HEK293 (cell line): ENCODE measurements at regions not wholly inside any gene's neighbourhood (a gene's known extent, or its start where the extent isn't known, plus 50 kb on each side); places are given as distances from the start of the nearest gene placed in this dataset.

Source experiments
- CTCF ChIA-PET: fragments of 350-600 bp; formaldehyde crosslinking; extraction: SDS; loops from one replicate; lab custom pipeline; 2021; ENCODE audit warnings: antibody characterized with exemption; lab: Yijun Ruan, JAX
- POLR2A ChIA-PET: fragments of 300-600 bp; formaldehyde crosslinking; extraction: SDS; loops from one replicate; lab custom pipeline; 2020; ENCODE audit warnings: antibody characterized with exemption, inconsistent platforms; lab: Yijun Ruan, JAX
- H3K27ac ChIP-seq: fragments of 200-500 bp; sonication (Bioruptor generic); 2 replicates; pipeline ENCODE4 v1.5.1; 2014; ENCODE audit warnings: low read depth, low read length, control low read depth, inconsistent platforms; ENCODE audit errors: extremely low read depth
- H3K36me3 ChIP-seq, 2 experiments: fragments of 200-500 bp in 1 of 2; sonication (Bioruptor generic) in 1 of 2; 1 replicate in 1 of 2; 2 replicates in 1 of 2; pipeline ENCODE4 v1.5.1; 2014 to 2017; ENCODE audit warnings: inconsistent platforms in 2 of 2, low read length in 2 of 2; ENCODE audit not compliant: control insufficient read depth in 2 of 2, insufficient read depth in 1 of 2
- H3K4me1 ChIP-seq: fragments of 200-500 bp; sonication (Bioruptor generic); 2 replicates; pipeline ENCODE4 v1.5.1; 2014; ENCODE audit warnings: mild to moderate bottlenecking, low read length, inconsistent platforms; ENCODE audit not compliant: control insufficient read depth, insufficient read depth
- H3K4me3 ChIP-seq: 2 replicates; pipeline ENCODE4 v1.5.1; 2011; ENCODE audit warnings: low read depth, mild to moderate bottlenecking, control low read depth, low read length, moderate library complexity
- H3K9me3 ChIP-seq: fragments of 200-500 bp; sonication (Bioruptor generic); 2 replicates; pipeline ENCODE4 v1.5.1; 2014; ENCODE audit warnings: low read depth, low read length, inconsistent platforms; ENCODE audit not compliant: control insufficient read depth, insufficient read depth
- AEBP2 ChIP-seq: fragments of 450-650 bp; formaldehyde crosslinking; IDR thresholded peaks from 2 replicates; pipeline ENCODE4 v1.5.1; 2016; ENCODE audit warnings: missing biosample characterization, missing genetic modification characterization, borderline replicate concordance
- FEZF1 ChIP-seq: fragments of 450-650 bp; formaldehyde crosslinking; IDR thresholded peaks from 2 replicates; pipeline ENCODE4 v1.5.1; 2016; ENCODE audit warnings: missing biosample characterization, missing genetic modification characterization
- HOXA7 ChIP-seq: sonication (generic); formaldehyde crosslinking; IDR thresholded peaks from 2 replicates; pipeline ENCODE4 v1.8.1; 2022; ENCODE audit warnings: missing genetic modification reagents, borderline replicate concordance
- ZFP37 ChIP-seq: fragments of 450-650 bp; formaldehyde crosslinking; IDR thresholded peaks from 2 replicates; pipeline ENCODE4 v1.5.1; 2016; ENCODE audit warnings: missing biosample characterization, missing genetic modification characterization
- ZNF112 ChIP-seq: fragments of 450-650 bp; formaldehyde crosslinking; IDR thresholded peaks from 2 replicates; pipeline ENCODE4 v1.5.0; 2017; ENCODE audit warnings: missing biosample characterization, missing genetic modification characterization
- ZNF140 ChIP-seq: fragments of 450-650 bp; formaldehyde crosslinking; IDR thresholded peaks from 2 replicates; pipeline ENCODE4 v1.5.1; 2016; ENCODE audit warnings: missing biosample characterization, missing genetic modification characterization
- ZNF211 ChIP-seq: fragments of 450-650 bp; formaldehyde crosslinking; IDR thresholded peaks from 2 replicates; pipeline ENCODE4 v1.5.1; 2016; ENCODE audit warnings: low read depth, missing biosample characterization, missing genetic modification characterization
- ZNF335 ChIP-seq: fragments of 450-650 bp; formaldehyde crosslinking; conservative IDR thresholded peaks from 2 replicates; pipeline ENCODE4 v1.5.1; 2016; ENCODE audit warnings: missing biosample characterization, missing genetic modification characterization
- ZNF366 ChIP-seq: fragments of 450-650 bp; formaldehyde crosslinking; conservative IDR thresholded peaks from 2 replicates; pipeline ENCODE4 v1.5.1; 2016; ENCODE audit warnings: missing biosample characterization, missing genetic modification characterization
- ZNF37A ChIP-seq: fragments of 450-650 bp; IDR thresholded peaks from 2 replicates; pipeline ENCODE4 v1.5.1; 2018; ENCODE audit warnings: missing biosample characterization, missing genetic modification characterization
- ZNF398 ChIP-seq: fragments of 450-650 bp; formaldehyde crosslinking; IDR thresholded peaks from 2 replicates; pipeline ENCODE4 v1.5.1; 2017; ENCODE audit warnings: missing biosample characterization, missing genetic modification characterization
- ZNF560 ChIP-seq: fragments of 450-650 bp; formaldehyde crosslinking; IDR thresholded peaks from 2 replicates; pipeline ENCODE4 v1.5.1; 2017; ENCODE audit warnings: missing biosample characterization, missing genetic modification characterization, borderline replicate concordance
- ZNF585B ChIP-seq: fragments of 450-650 bp; formaldehyde crosslinking; IDR thresholded peaks from 2 replicates; pipeline ENCODE4 v1.5.1; 2016; ENCODE audit warnings: missing biosample characterization, missing genetic modification characterization
- ZNF626 ChIP-seq: fragments of 450-650 bp; sonication (Bioruptor Pico); formaldehyde crosslinking; IDR thresholded peaks from 2 replicates; pipeline ENCODE4 v1.5.1; 2018; ENCODE audit warnings: missing biosample characterization, missing genetic modification characterization, inconsistent platforms
- ZNF76 ChIP-seq: fragments of 450-650 bp; formaldehyde crosslinking; IDR thresholded peaks from 2 replicates; pipeline ENCODE4; 2016; ENCODE audit warnings: low read depth, missing biosample characterization, missing genetic modification characterization, borderline replicate concordance
- ZSCAN30 ChIP-seq: fragments of 450-650 bp; IDR thresholded peaks from 2 replicates; pipeline ENCODE4 v1.5.1; 2018; ENCODE audit warnings: missing biosample characterization, mild to moderate bottlenecking, missing genetic modification characterization, moderate library complexity
- TF ChIP-seq, protein P1 (sequence below): fragments of 450-650 bp; formaldehyde crosslinking; IDR thresholded peaks from 2 replicates; pipeline ENCODE4 v1.5.1; 2017; ENCODE audit warnings: missing biosample characterization, missing genetic modification characterization
- TF ChIP-seq, protein P2 (sequence below): fragments of 450-650 bp; formaldehyde crosslinking; IDR thresholded peaks from 2 replicates; pipeline ENCODE4 v1.5.1; 2017; ENCODE audit warnings: missing biosample characterization, missing genetic modification characterization
- TF ChIP-seq, protein P3 (sequence below): fragments of 450-650 bp; formaldehyde crosslinking; IDR thresholded peaks from 2 replicates; pipeline ENCODE4 v1.5.1; 2016; ENCODE audit warnings: missing biosample characterization, missing genetic modification characterization

- ChIA-PET CTCF (no interaction called here), POLR2A (no interaction called here)
- Histone ChIP-seq H3K4me1 (peaks cover 3% of the 10 kb centered on the region; the same call in 1 of the 2 replicates), H3K36me3 (no peaks in the 10 kb centered on the region), H3K4me3 (no peak overlapping the region), H3K27ac (no peak overlapping the region)
- TF ChIP-seq AEBP2 (tag by site-specific recombination), result no peak
- TF ChIP-seq ZNF211, result no peak
- TF ChIP-seq ZNF585B (tag by site-specific recombination), result no peak
- TF ChIP-seq, protein P1, sequence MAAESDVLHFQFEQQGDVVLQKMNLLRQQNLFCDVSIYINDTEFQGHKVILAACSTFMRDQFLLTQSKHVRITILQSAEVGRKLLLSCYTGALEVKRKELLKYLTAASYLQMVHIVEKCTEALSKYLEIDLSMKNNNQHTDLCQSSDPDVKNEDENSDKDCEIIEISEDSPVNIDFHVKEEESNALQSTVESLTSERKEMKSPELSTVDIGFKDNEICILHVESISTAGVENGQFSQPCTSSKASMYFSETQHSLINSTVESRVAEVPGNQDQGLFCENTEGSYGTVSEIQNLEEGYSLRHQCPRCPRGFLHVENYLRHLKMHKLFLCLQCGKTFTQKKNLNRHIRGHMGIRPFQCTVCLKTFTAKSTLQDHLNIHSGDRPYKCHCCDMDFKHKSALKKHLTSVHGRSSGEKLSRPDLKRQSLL (tag by site-specific recombination), result no peak
- TF ChIP-seq ZNF560 (tag by site-specific recombination), result no peak
- no peak for TF ChIP-seq ZSCAN30 (tag by site-specific recombination)
- no peak for TF ChIP-seq ZNF140
- TF ChIP-seq, protein P2, sequence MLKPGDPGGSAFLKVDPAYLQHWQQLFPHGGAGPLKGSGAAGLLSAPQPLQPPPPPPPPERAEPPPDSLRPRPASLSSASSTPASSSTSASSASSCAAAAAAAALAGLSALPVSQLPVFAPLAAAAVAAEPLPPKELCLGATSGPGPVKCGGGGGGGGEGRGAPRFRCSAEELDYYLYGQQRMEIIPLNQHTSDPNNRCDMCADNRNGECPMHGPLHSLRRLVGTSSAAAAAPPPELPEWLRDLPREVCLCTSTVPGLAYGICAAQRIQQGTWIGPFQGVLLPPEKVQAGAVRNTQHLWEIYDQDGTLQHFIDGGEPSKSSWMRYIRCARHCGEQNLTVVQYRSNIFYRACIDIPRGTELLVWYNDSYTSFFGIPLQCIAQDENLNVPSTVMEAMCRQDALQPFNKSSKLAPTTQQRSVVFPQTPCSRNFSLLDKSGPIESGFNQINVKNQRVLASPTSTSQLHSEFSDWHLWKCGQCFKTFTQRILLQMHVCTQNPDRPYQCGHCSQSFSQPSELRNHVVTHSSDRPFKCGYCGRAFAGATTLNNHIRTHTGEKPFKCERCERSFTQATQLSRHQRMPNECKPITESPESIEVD (tag by site-specific recombination), result no peak
- no peak for TF ChIP-seq ZNF37A
- no peak for TF ChIP-seq FEZF1 (tag by site-specific recombination)
- TF ChIP-seq ZFP37 (tag by site-specific recombination), result no peak
- no peak for TF ChIP-seq ZNF335 (tag by site-specific recombination)
- TF ChIP-seq, protein P3, sequence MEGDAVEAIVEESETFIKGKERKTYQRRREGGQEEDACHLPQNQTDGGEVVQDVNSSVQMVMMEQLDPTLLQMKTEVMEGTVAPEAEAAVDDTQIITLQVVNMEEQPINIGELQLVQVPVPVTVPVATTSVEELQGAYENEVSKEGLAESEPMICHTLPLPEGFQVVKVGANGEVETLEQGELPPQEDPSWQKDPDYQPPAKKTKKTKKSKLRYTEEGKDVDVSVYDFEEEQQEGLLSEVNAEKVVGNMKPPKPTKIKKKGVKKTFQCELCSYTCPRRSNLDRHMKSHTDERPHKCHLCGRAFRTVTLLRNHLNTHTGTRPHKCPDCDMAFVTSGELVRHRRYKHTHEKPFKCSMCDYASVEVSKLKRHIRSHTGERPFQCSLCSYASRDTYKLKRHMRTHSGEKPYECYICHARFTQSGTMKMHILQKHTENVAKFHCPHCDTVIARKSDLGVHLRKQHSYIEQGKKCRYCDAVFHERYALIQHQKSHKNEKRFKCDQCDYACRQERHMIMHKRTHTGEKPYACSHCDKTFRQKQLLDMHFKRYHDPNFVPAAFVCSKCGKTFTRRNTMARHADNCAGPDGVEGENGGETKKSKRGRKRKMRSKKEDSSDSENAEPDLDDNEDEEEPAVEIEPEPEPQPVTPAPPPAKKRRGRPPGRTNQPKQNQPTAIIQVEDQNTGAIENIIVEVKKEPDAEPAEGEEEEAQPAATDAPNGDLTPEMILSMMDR (tag by site-specific recombination), result no peak
- TF ChIP-seq ZNF366 (tag by site-specific recombination), result no peak
- TF ChIP-seq ZNF626 (tag by site-specific recombination), result no peak
- TF ChIP-seq ZNF398 (tag by site-specific recombination), result no peak
- no peak for TF ChIP-seq ZNF76 (tag by site-specific recombination)
- TF ChIP-seq ZNF112 (tag by site-specific recombination), result no peak
- TF ChIP-seq HOXA7 (CRISPR knock-in tag), result no peak
- TF ChIP-seq, all 188 proteins: peak for 0
- no peaks in the 10 kb centered on the region for H3K9me3 ChIP-seq
These were observed 457.1 kb upstream of the SALL3 start for GRCh38 chr18:78522507-78522906.
